ENCODE measurements at regions not wholly inside any gene's neighbourhood (a gene's known extent, or its start where the extent isn't known, plus 50 kb on each side); places are given as distances from the start of the nearest gene placed in this dataset.
A peak's percentile ranks its signal among the peaks of the same experiment; 100 is the strongest.

DNA sequence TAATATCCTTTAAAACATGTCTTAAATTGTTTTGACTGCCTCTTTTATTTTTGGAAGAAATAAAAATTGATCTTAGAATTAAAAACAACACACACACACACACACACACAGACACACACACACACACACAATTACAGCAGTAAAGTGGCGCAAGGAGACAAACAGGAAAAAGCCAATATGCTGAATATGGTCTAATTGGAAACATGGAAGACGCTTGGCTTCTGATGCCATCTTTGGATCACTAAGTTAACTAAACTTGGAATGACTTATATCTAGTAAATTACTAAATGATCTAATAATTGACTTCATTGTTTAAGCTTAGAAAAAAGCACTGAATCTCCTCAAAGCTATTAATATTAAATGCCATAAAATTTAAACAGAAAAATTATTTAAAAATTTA, 1093.4 kb downstream of the ADGRL3 start:
- no peak overlapping the region for H3K9ac ChIP-seq (ENCODE audit: low read length)
- no peak overlapping the region for H3K27ac ChIP-seq (ENCODE audit: low read depth, low read length)
- H3K79me2 ChIP-seq (ENCODE audit: control insufficient read depth, insufficient read depth, low read length, poor library complexity) = no peaks in the 10 kb centered on the region
- H2BK5ac ChIP-seq (ENCODE audit: low read depth, low read length, poor library complexity) = no peak overlapping the region
- H2AK5ac ChIP-seq (ENCODE audit: low read length) = no peak overlapping the region
- H3K14ac ChIP-seq (ENCODE audit: low read length) = no peak overlapping the region
- H3K36me3 ChIP-seq (ENCODE audit: control insufficient read depth in 1 of 2, insufficient read depth in 2 of 2, low read length in 2 of 2) = no peaks in the 10 kb centered on the region
- no CpG with 5 or more reads among the region's 2 CpGs for WGBS (ENCODE audit: extremely low coverage, insufficient coverage, insufficient read length)
- H3K79me1 ChIP-seq (ENCODE audit: low read length) = no peaks in the 10 kb centered on the region
- no peak overlapping the region for H4K8ac ChIP-seq (ENCODE audit: low read depth, low read length)
- no peaks in the 10 kb centered on the region for H3K9me3 ChIP-seq (ENCODE audit: insufficient read depth, low read depth, low read length)
- H2BK120ac ChIP-seq (ENCODE audit: insufficient read depth, low read length, poor library complexity) = no peak overlapping the region
- no peak for DNase-seq
- no peaks in the 10 kb centered on the region for H3K4me1 ChIP-seq (ENCODE audit: control insufficient read depth in 1 of 2, insufficient read depth in 2 of 2, low read length in 2 of 2)
- no peak overlapping the region for H3K4me3 ChIP-seq (ENCODE audit: low read depth, low read length)
- no peak overlapping the region for H3K4me2 ChIP-seq (ENCODE audit: low read length)
- no peak overlapping the region for H3K23ac ChIP-seq (ENCODE audit: low read length)
- no peak overlapping the region for H2BK12ac ChIP-seq (ENCODE audit: low read length)
- H3K4ac ChIP-seq (ENCODE audit: low read depth, low read length) = no peak overlapping the region
- no peak overlapping the region for H2AFZ ChIP-seq (ENCODE audit: insufficient read depth, low read length, poor library complexity)
- no peak overlapping the region for H4K12ac ChIP-seq (ENCODE audit: low read depth, low read length)
- H3K18ac ChIP-seq (ENCODE audit: low read length) = no peak overlapping the region
- no peaks in the 10 kb centered on the region for H3K27me3 ChIP-seq (ENCODE audit: insufficient read depth, low read length)
- no peak overlapping the region for H4K91ac ChIP-seq (ENCODE audit: low read depth, low read length)

DNA sequence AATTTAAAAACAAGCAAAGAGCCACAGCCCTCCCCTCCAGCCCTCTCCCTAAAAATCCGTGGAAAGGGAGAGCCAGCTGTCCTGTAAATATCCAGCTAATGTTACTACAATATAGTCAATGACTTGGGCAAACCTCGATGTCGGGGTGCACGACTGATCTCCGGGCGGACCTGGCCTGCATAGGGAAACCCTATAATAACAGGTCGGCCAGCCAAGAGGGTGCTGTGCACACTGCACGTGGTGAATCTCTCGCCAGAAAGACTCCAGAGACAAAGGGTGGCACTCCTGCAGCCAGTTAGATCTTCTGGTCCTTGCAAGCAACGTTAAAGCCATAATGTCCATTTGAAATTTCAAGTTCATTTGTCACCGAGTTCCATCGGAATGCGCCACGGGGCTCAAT, 1092.8 kb downstream of the ADGRL3 start:
- Histone ChIP-seq H2AFZ (ENCODE audit: insufficient read depth, low read length, poor library complexity) (no peak overlapping the region), H3K27ac (ENCODE audit: low read depth, low read length) (no peak overlapping the region), H3K4me3 (ENCODE audit: low read depth, low read length) (no peak overlapping the region), H4K8ac (ENCODE audit: low read depth, low read length) (no peak overlapping the region), H3K36me3 (ENCODE audit: control insufficient read depth in 1 of 2, insufficient read depth in 2 of 2, low read length in 2 of 2) (no peaks in the 10 kb centered on the region), H2BK12ac (ENCODE audit: low read length) (no peak overlapping the region), H3K23ac (ENCODE audit: low read length) (no peak overlapping the region), H3K79me1 (ENCODE audit: low read length) (no peaks in the 10 kb centered on the region), H3K4me1 (ENCODE audit: control insufficient read depth in 1 of 2, insufficient read depth in 2 of 2, low read length in 2 of 2) (no peaks in the 10 kb centered on the region), H3K9ac (ENCODE audit: low read length) (no peak overlapping the region), H3K4ac (ENCODE audit: low read depth, low read length) (no peak overlapping the region), H3K18ac (ENCODE audit: low read length) (no peak overlapping the region), H2AK5ac (ENCODE audit: low read length) (no peak overlapping the region), H4K12ac (ENCODE audit: low read depth, low read length) (no peak overlapping the region), H2BK5ac (ENCODE audit: low read depth, low read length, poor library complexity) (no peak overlapping the region), H2BK120ac (ENCODE audit: insufficient read depth, low read length, poor library complexity) (no peak overlapping the region), H3K14ac (ENCODE audit: low read length) (no peak overlapping the region), H3K79me2 (ENCODE audit: control insufficient read depth, insufficient read depth, low read length, poor library complexity) (no peaks in the 10 kb centered on the region), H3K4me2 (ENCODE audit: low read length) (no peak overlapping the region), H4K91ac (ENCODE audit: low read depth, low read length) (no peak overlapping the region), H3K27me3 (ENCODE audit: insufficient read depth, low read length) (no peaks in the 10 kb centered on the region), H3K9me3 (ENCODE audit: insufficient read depth, low read depth, low read length) (no peaks in the 10 kb centered on the region)
- no peak for DNase-seq
- no CpG with 5 or more reads among the region's 14 CpGs for WGBS (ENCODE audit: extremely low coverage, insufficient coverage, insufficient read length)

DNA sequence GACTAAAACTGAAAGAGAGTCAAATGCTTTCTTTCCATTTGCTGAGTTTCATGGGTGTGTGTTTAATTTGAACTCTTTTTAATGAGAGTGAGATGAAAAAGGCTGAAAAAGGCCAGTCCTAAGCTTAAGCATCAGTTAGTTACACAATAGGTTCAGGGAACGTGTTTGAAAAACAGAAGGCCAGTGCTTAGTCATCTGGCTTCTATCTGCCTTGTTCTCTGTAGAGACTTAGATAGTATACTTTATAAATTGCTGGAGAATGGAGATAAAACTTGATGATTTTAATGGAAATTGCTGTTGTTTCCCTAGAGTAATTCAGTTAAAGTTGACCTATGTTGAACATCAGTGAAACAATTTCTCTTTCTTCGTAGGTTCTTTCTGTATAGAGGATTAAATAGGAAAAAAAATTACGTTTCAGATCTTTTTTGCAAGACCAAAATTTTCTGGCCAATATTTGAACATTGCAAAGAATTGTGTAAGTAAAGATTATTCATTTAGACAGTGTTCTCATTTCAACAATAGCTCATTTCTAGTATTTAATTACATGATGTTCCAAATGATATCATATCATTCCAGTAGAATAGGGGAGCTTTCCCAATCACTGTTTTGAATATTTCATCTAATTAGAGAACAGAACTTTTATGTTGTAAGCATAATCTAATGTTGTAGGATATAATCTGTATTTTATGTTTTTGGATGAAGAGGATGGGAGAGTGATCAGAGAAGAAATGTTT, 1088.8 kb downstream of the ADGRL3 start:
- Histone ChIP-seq H3K36me3 (ENCODE audit: control insufficient read depth in 1 of 2, insufficient read depth in 2 of 2, low read length in 2 of 2) (no peaks in the 10 kb centered on the region), H2AFZ (ENCODE audit: insufficient read depth, low read length, poor library complexity) (no peak overlapping the region), H3K79me2 (ENCODE audit: control insufficient read depth, insufficient read depth, low read length, poor library complexity) (no peaks in the 10 kb centered on the region), H3K14ac (ENCODE audit: low read length) (no peak overlapping the region), H3K4ac (ENCODE audit: low read depth, low read length) (no peak overlapping the region), H2BK5ac (ENCODE audit: low read depth, low read length, poor library complexity) (no peak overlapping the region), H3K18ac (ENCODE audit: low read length) (no peak overlapping the region), H2BK12ac (ENCODE audit: low read length) (no peak overlapping the region), H4K12ac (ENCODE audit: low read depth, low read length) (no peak overlapping the region), H2BK120ac (ENCODE audit: insufficient read depth, low read length, poor library complexity) (no peak overlapping the region), H3K27me3 (ENCODE audit: insufficient read depth, low read length) (no peaks in the 10 kb centered on the region), H3K9me3 (ENCODE audit: insufficient read depth, low read depth, low read length) (no peaks in the 10 kb centered on the region), H4K91ac (ENCODE audit: low read depth, low read length) (no peak overlapping the region), H3K4me1 (ENCODE audit: control insufficient read depth in 1 of 2, insufficient read depth in 2 of 2, low read length in 2 of 2) (no peaks in the 10 kb centered on the region), H2AK5ac (ENCODE audit: low read length) (no peak overlapping the region), H3K79me1 (ENCODE audit: low read length) (no peaks in the 10 kb centered on the region), H3K27ac (ENCODE audit: low read depth, low read length) (no peak overlapping the region), H3K4me3 (ENCODE audit: low read depth, low read length) (no peak overlapping the region), H3K4me2 (ENCODE audit: low read length) (no peak overlapping the region), H4K8ac (ENCODE audit: low read depth, low read length) (no peak overlapping the region), H3K9ac (ENCODE audit: low read length) (no peak overlapping the region), H3K23ac (ENCODE audit: low read length) (no peak overlapping the region)
- peak in 1 of 2 donors; percentile 1 for DNase-seq
- WGBS (ENCODE audit: extremely low coverage, insufficient coverage, insufficient read length) = no CpG with 5 or more reads among the region's 3 CpGs

DNA sequence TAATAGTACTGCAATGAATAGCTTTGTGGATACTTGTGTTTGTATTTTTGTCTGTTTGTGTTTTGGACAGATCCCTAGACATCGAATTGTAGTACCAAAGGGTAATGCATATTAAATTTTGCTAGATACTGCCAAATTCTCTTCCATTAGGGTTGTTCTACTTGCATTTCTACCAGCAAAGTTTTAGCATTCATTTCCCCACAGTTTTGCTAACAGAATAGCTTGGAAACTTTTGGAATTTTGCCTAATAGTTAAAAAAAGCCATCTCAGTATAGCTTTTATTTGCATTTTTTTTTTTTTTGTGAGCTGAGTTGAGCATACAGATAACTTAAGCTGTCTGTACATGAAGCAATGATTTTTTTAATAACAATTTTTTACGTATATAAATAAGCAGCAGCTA, 1084.9 kb downstream of the ADGRL3 start:
- Histone ChIP-seq H3K4ac (ENCODE audit: low read depth, low read length) (no peak overlapping the region), H2BK120ac (ENCODE audit: insufficient read depth, low read length, poor library complexity) (no peak overlapping the region), H4K91ac (ENCODE audit: low read depth, low read length) (no peak overlapping the region), H3K27ac (ENCODE audit: low read depth, low read length) (no peak overlapping the region), H3K27me3 (ENCODE audit: insufficient read depth, low read length) (no peaks in the 10 kb centered on the region), H3K14ac (ENCODE audit: low read length) (no peak overlapping the region), H2BK5ac (ENCODE audit: low read depth, low read length, poor library complexity) (no peak overlapping the region), H3K4me2 (ENCODE audit: low read length) (no peak overlapping the region), H2AK5ac (ENCODE audit: low read length) (no peak overlapping the region), H3K9me3 (ENCODE audit: insufficient read depth, low read depth, low read length) (no peaks in the 10 kb centered on the region), H2BK12ac (ENCODE audit: low read length) (no peak overlapping the region), H3K36me3 (ENCODE audit: control insufficient read depth in 1 of 2, insufficient read depth in 2 of 2, low read length in 2 of 2) (no peaks in the 10 kb centered on the region), H2AFZ (ENCODE audit: insufficient read depth, low read length, poor library complexity) (no peak overlapping the region), H3K23ac (ENCODE audit: low read length) (no peak overlapping the region), H3K4me3 (ENCODE audit: low read depth, low read length) (no peak overlapping the region), H4K8ac (ENCODE audit: low read depth, low read length) (no peak overlapping the region), H3K4me1 (ENCODE audit: control insufficient read depth in 1 of 2, insufficient read depth in 2 of 2, low read length in 2 of 2) (no peaks in the 10 kb centered on the region), H4K12ac (ENCODE audit: low read depth, low read length) (no peak overlapping the region), H3K9ac (ENCODE audit: low read length) (no peak overlapping the region), H3K18ac (ENCODE audit: low read length) (no peak overlapping the region), H3K79me2 (ENCODE audit: control insufficient read depth, insufficient read depth, low read length, poor library complexity) (no peaks in the 10 kb centered on the region), H3K79me1 (ENCODE audit: low read length) (no peaks in the 10 kb centered on the region)
- no peak for DNase-seq
- WGBS (ENCODE audit: extremely low coverage, insufficient coverage, insufficient read length) = no CpG with 5 or more reads among the region's 2 CpGs

All from trophoblast cell (in vitro differentiated cells and primary cell).